ENCODE measurements at regions not wholly inside any gene's neighbourhood (a gene's known extent, or its start where the extent isn't known, plus 50 kb on each side); places are given as distances from the start of the nearest gene placed in this dataset.

DNA sequence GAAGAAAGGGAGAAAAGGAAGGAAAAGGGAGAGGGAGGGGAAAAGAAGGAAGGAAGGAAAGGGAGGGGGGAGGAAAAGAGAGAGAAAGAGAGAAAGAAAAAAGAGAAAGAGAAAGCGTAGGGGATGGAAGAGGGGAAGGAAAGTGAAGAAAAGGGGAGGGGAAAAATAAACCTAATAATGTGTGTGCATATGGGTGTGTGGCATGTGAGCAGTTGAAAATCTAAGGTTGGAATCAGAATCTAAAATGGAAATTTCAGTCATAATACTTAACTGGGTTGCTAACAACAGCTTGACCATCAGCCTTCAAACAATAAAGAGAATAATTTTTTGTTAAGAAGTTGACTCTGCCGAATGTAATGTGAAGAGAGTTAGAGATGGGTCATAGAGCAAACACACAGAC is 407.9 kb upstream of the SLC14A2 start:
- intact Hi-C loops (cut with DNase I; ENCODE audit: low total_unique reads): no loop called here
- TF ChIP-seq POLR2A (IDR thresholded peaks at IDR 0.05): no peak
- no peak for TF ChIP-seq POLR2AphosphoS5 (IDR thresholded peaks at IDR 0.05)
- TF ChIP-seq, protein P1, sequence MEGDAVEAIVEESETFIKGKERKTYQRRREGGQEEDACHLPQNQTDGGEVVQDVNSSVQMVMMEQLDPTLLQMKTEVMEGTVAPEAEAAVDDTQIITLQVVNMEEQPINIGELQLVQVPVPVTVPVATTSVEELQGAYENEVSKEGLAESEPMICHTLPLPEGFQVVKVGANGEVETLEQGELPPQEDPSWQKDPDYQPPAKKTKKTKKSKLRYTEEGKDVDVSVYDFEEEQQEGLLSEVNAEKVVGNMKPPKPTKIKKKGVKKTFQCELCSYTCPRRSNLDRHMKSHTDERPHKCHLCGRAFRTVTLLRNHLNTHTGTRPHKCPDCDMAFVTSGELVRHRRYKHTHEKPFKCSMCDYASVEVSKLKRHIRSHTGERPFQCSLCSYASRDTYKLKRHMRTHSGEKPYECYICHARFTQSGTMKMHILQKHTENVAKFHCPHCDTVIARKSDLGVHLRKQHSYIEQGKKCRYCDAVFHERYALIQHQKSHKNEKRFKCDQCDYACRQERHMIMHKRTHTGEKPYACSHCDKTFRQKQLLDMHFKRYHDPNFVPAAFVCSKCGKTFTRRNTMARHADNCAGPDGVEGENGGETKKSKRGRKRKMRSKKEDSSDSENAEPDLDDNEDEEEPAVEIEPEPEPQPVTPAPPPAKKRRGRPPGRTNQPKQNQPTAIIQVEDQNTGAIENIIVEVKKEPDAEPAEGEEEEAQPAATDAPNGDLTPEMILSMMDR (IDR thresholded peaks at IDR 0.05 in 8 of 11, conservative IDR thresholded peaks at IDR 0.05 in 3 of 11): no peak

GRCh38 chr18:45208164-45208563 is 407.1 kb upstream of the SLC14A2 start:
- TF ChIP-seq POLR2AphosphoS5 (IDR thresholded peaks at IDR 0.05) (no peak), POLR2A (IDR thresholded peaks at IDR 0.05) (no peak)
- TF ChIP-seq, protein P1 (IDR thresholded peaks at IDR 0.05 in 8 of 11, conservative IDR thresholded peaks at IDR 0.05 in 3 of 11): no peak
- no peak for DNase-seq

More for the DNA sequence above, 407.9 kb upstream of the SLC14A2 start:
- Histone ChIP-seq H3K9me3 (no peaks in the 10 kb centered on the region), H3K36me3 (no peaks in the 10 kb centered on the region), H3K27ac (no peak overlapping the region), H3K4me3 (no peak overlapping the region), H3K27me3 (replicated peaks in 1 of 7) (no peaks in the 10 kb centered on the region), H3K4me1 (peaks cover 0 to under 1% (median 0%) of the 10 kb centered on the region in 6 donors)
- DNase-seq: no peak
- WGBS, 5 donors: 61 to 85% (median 74%) methylated on average over 2 of the region's 2 CpGs

DNA sequence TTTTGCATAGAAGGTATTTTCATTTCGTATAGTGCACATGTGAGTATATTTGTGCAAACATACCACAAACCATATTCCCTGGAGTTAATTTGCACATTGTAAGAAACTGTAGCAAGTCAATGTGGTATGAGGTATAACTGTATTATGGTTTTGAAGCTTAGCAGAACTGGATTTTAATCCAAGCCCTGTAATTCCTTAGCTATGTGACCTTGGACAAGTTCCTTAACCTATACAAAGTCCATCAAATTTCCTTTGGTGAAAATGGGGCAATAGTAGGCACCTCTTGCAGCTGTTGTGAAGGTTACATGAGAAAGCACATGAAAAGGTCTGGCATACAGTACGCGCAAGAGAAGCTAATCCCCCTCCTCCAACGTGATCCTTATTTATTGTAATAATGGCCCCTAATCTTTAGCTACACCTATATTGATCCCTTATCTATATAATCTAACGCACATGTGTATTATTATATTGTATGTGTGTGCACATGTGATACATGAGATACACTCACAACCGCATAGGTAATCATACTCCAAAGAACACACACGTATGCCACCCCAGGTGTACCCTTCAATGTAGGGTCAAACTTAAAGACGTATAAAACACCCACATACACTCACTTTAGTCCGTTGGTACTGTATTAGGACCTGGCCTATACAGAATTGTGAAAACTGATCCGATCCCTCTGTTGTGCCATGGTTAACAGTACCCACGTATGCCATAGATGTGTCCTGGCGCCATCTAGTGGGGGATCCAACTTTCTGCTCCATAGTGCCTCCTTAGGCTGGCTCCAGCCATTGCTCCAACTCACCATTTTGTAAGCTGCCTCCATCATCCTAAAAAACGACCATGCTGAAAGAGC is 402.9 kb upstream of the SLC14A2 start:
- no peak for TF ChIP-seq POLR2AphosphoS5 (IDR thresholded peaks at IDR 0.05)
- TF ChIP-seq, protein P1 (IDR thresholded peaks at IDR 0.05 in 8 of 11, conservative IDR thresholded peaks at IDR 0.05 in 3 of 11): peak; percentile 78 to 95 (median 91)
- intact Hi-C loops (cut with DNase I; ENCODE audit: low total_unique reads): loop anchor here (10.0 kb wide), 1 partner anchor 538 kb away; no protein-coding TSS in a partner anchor
- peak; percentile 88 for DNase-seq
- peaks cover 0 to 4% (median 2%) of the 10 kb centered on the region in 6 donors for H3K4me1 ChIP-seq
- no peaks in the 10 kb centered on the region for H3K9me3 ChIP-seq
- H3K4me3 ChIP-seq: no peak overlapping the region
- H3K27ac ChIP-seq: no peak overlapping the region
- H3K27me3 ChIP-seq (replicated peaks in 1 of 7): no peaks in the 10 kb centered on the region
- 52 to 59% (median 54%) methylated on average over 13 of the region's 13 CpGs for WGBS, 5 donors
- H3K36me3 ChIP-seq: no peaks in the 10 kb centered on the region

More at GRCh38 chr18:45208164-45208563, 407.1 kb upstream of the SLC14A2 start:
- no peaks in the 10 kb centered on the region for H3K27me3 ChIP-seq (replicated peaks in 1 of 7)
- 59 to 84% (median 68%) methylated on average over 7 of the region's 7 CpGs for WGBS, 5 donors
- peaks cover 0 to 4% (median 2%) of the 10 kb centered on the region in 6 donors for H3K4me1 ChIP-seq
- H3K36me3 ChIP-seq: no peaks in the 10 kb centered on the region
- H3K9me3 ChIP-seq: no peaks in the 10 kb centered on the region
- no peak overlapping the region for H3K27ac ChIP-seq
- intact Hi-C loops (cut with DNase I; ENCODE audit: low total_unique reads): no loop called here
- no peak overlapping the region for H3K4me3 ChIP-seq

DNA sequence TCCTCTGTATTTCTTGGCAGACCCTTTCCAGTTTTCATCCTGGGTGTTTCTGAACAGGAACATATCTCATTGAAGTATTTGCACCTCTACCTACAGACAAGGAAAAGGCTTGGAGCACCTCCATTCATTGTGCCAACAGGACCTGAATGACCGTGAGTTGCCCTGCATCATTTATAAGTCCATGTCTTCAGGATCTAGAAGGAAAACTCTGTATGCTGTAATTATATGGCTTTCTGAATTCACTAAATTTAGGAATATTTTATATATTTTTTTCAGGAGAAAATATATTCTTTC is 402.3 kb upstream of the SLC14A2 start:
- WGBS, 5 donors: 92 to 100% (median 97%) methylated on average over 1 of the region's 1 CpG
- TF ChIP-seq POLR2AphosphoS5 (IDR thresholded peaks at IDR 0.05): no peak
- TF ChIP-seq, protein P1 (IDR thresholded peaks at IDR 0.05 in 8 of 11, conservative IDR thresholded peaks at IDR 0.05 in 3 of 11): peak in 5 of 11 experiments; percentile 7 to 47 (median 44)
- Histone ChIP-seq H3K9me3 (no peaks in the 10 kb centered on the region), H3K36me3 (no peaks in the 10 kb centered on the region), H3K27me3 (replicated peaks in 1 of 7) (no peaks in the 10 kb centered on the region), H3K4me3 (no peak overlapping the region), H3K27ac (no peak overlapping the region), H3K4me1 (peaks cover 0 to 4% (median 2%) of the 10 kb centered on the region in 6 donors)
- intact Hi-C loops (cut with DNase I; ENCODE audit: low total_unique reads): loop anchor here (10.0 kb wide), 1 partner anchor 538 kb away; no protein-coding TSS in a partner anchor
- no peak for DNase-seq
